HepG2 (cell line): ENCODE measurements at regions not wholly inside any gene's neighbourhood (a gene's known extent, or its start where the extent isn't known, plus 50 kb on each side); places are given as distances from the start of the nearest gene placed in this dataset.
"Not testable (repeated sequence)": the region's sequence is repeated elsewhere in the genome, so short reads cannot be mapped to it uniquely, and the experiment has no call there.

Experiments used
- ARID5B ChIP-seq: IDR thresholded peaks from 2 replicates; pipeline ENCODE4 v1.4.0; 2020; ENCODE audit warnings: mild to moderate bottlenecking, missing genetic modification reagents
- CTCF ChIP-seq: sonication (generic); formaldehyde crosslinking; IDR thresholded peaks from 2 replicates; pipeline ENCODE4 v1.5.0; 2020; ENCODE audit warnings: mild to moderate bottlenecking, missing genetic modification reagents, moderate library complexity
- KAT7 ChIP-seq: IDR thresholded peaks from 2 replicates; pipeline ENCODE4 v1.6.1; 2018; ENCODE audit warnings: borderline replicate concordance, missing compliant biosample characterization
- POLR2A ChIP-seq, 2 experiments: IDR thresholded peaks; 2 replicates each; pipeline ENCODE4 v1.6.1; 2011; ENCODE audit warnings: low read depth in 2 of 2, low read length in 2 of 2, mild to moderate bottlenecking in 1 of 2, moderate library complexity in 1 of 2; ENCODE audit not compliant: insufficient read depth in 1 of 2
- RAD21 ChIP-seq: fragments of 450-650 bp; formaldehyde crosslinking; IDR thresholded peaks from 2 replicates; pipeline ENCODE4 v1.5.0; 2020; ENCODE audit warnings: mild to moderate bottlenecking
- TCF7 ChIP-seq: sonication (generic); IDR thresholded peaks from 2 replicates; pipeline ENCODE4 v1.6.1; 2016; ENCODE audit warnings: antibody characterized with exemption, low read depth
- TSC22D2 ChIP-seq: sonication (generic); formaldehyde crosslinking; IDR thresholded peaks from 2 replicates; pipeline ENCODE4 v1.5.1; 2020; ENCODE audit warnings: missing genetic modification reagents, mild to moderate bottlenecking, borderline replicate concordance
- ZBTB21 ChIP-seq: sonication (generic); formaldehyde crosslinking; IDR thresholded peaks from 2 replicates; pipeline ENCODE4 v1.4.0; 2020; ENCODE audit warnings: missing genetic modification reagents
- ZKSCAN1 ChIP-seq: fragments of 150-350 bp; IDR thresholded peaks from 2 replicates; pipeline ENCODE4 v1.6.1; 2014; ENCODE audit warnings: low read length
- ZNF597 ChIP-seq: sonication (generic); formaldehyde crosslinking; IDR thresholded peaks from 2 replicates; pipeline ENCODE4 v1.5.0; 2020; ENCODE audit warnings: missing genetic modification reagents

GRCh38 chr1:146504121-146504520 lies 275.3 kb upstream of the NOTCH2NLA start:
- not testable (repeated sequence) for TF ChIP-seq ZBTB21; KAT7 (CRISPR knock-in tag); CTCF (CRISPR knock-in tag); POLR2A (IDR thresholded peaks at IDR 0.05; ENCODE audit: insufficient read depth in 1 of 2, low read depth in 2 of 2, low read length in 2 of 2); RAD21 (CRISPR knock-in tag); TSC22D2 (CRISPR knock-in tag); TCF7; ZKSCAN1; ZNF597; ARID5B (CRISPR knock-in tag)
